ENCODE measurements at regions not wholly inside any gene's neighbourhood (a gene's known extent, or its start where the extent isn't known, plus 50 kb on each side); places are given as distances from the start of the nearest gene placed in this dataset.

DNA sequence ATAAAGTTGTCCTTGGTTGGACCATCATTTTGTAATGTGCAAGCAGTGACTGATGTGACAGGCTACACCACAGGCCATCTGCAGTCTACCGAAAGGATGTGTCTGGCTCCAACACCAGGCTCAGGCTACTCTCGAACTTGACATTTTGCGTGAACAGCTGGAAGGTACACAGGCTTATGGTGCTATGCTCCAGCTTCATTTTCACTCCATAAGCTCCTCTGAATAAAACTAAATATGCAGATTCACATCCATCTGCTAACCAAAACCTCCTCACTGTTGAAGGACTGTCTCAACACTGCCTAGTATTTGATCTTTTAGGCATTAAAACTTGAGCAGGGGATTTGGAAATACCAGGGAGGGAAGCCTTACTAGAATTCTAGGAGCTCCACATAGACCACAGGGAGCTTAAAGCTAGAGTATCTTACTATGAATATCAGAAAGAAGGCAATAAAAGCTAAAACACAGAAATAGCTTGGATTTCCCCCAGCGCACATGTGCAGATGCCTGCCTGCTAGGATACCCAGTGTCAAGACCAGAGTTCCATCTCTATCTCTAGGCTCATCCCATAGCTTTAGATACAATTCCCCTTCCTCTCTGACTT is 383.9 kb upstream of the FAT3 start:
- TF ChIP-seq CTCF (IDR thresholded peaks at IDR 0.05; ENCODE audit: low read depth, low read length): no peak
- no peak overlapping the region for H3K4me3 ChIP-seq (replicated peaks in 1 of 2; ENCODE audit: low read depth in 2 of 2, low read length in 2 of 2)
- DNase-seq (ENCODE audit: low read depth in 2 of 2): no peak

DNA sequence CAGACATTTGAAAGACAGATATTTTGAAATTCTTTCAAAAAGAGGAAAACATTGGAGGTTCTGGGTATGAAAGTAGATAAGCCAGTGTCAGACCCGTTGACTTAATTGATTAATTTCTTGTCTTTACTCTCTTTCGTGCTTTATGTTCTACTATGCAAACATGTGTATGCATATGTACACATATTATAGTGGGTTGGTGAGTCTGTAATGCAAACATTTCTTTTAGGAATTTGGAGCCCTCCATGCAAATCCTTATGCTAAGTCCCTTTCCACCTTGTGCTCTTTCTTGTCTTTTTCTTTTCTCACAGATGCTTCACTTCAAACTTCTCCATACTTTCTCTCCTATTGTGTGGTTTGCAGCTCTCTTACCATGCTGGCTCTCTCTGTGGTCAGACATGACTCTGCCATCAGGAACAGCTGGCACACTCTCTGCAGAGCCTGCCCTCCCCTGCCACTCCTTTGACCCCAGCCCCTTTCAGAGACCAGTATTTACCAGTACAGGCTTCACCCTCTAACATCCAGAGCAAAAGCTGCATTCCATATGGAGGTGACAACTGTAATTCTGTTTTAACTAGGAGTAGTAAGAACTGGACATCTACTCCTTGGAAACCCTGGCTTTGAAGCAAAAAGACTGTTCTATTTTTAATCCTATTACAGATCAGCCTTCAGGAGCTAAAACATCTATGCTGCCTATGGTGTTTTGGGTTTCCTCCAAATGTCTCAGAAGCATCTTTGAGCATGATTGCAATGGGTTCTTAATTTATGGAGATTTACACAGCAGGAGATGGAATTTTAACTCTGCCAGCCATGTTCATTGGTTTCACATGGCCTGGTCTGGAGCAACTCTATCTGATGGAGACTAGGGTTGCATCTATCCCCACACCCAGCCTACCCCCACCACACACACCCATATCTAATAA is 386.9 kb upstream of the FAT3 start:
- H3K4me3 ChIP-seq (replicated peaks in 1 of 2; ENCODE audit: low read depth in 2 of 2, low read length in 2 of 2): no peak overlapping the region
- DNase-seq (ENCODE audit: low read depth in 2 of 2): no peak
- no peak for TF ChIP-seq CTCF (IDR thresholded peaks at IDR 0.05; ENCODE audit: low read depth, low read length)

- DNase-seq (ENCODE audit: low read depth in 2 of 2): no peak
- H3K4me3 ChIP-seq (replicated peaks in 1 of 2; ENCODE audit: low read depth in 2 of 2, low read length in 2 of 2): no peak overlapping the region
- TF ChIP-seq CTCF (IDR thresholded peaks at IDR 0.05; ENCODE audit: low read depth, low read length): no peak
Measured at GRCh38 chr11:91835051-91835560, 389.5 kb upstream of the FAT3 start.

GRCh38 chr11:91828901-91829300 is 395.7 kb upstream of the FAT3 start:
- H3K4me3 ChIP-seq (replicated peaks in 1 of 2; ENCODE audit: low read depth in 2 of 2, low read length in 2 of 2): no peak overlapping the region
- no peak for TF ChIP-seq CTCF (IDR thresholded peaks at IDR 0.05; ENCODE audit: low read depth, low read length)
- no peak for DNase-seq (ENCODE audit: low read depth in 2 of 2)

DNA sequence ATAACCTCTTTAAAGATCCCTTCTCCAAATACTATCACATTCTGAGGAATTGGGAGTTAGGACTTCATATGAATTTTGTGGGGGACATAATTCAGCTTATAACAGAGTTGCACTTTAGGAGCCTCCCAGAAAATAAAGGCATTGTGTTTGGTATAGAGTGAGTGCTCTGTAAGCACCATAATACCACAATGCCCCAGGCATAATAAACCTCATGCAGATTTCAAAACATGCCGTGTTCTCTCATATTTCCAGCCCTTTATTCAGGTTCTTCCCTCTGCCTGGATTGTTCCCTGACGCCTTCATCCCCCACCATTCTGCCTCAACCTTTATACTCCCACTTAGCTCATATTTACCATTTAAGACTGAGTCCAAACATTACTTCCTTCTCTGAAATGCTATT is 398.8 kb upstream of the FAT3 start:
- TF ChIP-seq CTCF (IDR thresholded peaks at IDR 0.05; ENCODE audit: low read depth, low read length): no peak
- no peak overlapping the region for H3K4me3 ChIP-seq (replicated peaks in 1 of 2; ENCODE audit: low read depth in 2 of 2, low read length in 2 of 2)
- no peak for DNase-seq (ENCODE audit: low read depth in 2 of 2)

DNA sequence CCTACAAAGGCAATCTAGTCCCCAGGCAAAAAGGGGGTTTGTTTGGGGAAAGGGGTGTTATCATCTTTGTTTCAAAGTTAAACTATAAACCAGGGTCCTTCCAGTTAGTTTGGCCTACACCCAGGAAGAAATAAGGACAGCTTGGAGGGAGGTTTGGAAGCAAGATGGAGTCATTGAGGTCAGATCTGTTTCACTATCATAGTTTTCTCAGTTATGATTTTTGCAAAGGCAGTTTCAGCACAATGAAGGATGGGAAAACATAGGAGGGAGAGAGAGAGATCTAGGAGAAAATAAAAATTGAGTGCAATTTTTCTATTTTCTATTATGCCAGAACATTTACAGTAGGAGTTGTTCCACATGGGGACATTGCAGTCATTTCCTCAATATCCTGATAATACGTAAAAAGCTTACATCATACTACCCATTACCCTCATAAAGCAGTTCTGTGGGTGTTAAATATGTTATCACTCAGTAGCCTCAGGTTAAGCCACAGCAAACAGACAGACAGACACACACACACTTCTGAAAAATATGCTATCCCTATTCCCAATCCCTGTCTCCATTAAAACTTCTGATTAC is 401.3 kb upstream of the FAT3 start:
- no peak for TF ChIP-seq CTCF (IDR thresholded peaks at IDR 0.05; ENCODE audit: low read depth, low read length)
- H3K4me3 ChIP-seq (replicated peaks in 1 of 2; ENCODE audit: low read depth in 2 of 2, low read length in 2 of 2): no peak overlapping the region
- DNase-seq (ENCODE audit: low read depth in 2 of 2): no peak

Data from cardiac fibroblast (primary cell).